Body of pancreas (tissue), 4 donors: ENCODE measurements at regions not wholly inside any gene's neighbourhood (a gene's known extent, or its start where the extent isn't known, plus 50 kb on each side); places are given as distances from the start of the nearest gene placed in this dataset.

ENCODE experiments used
- ATAC-seq: fragments of 150-250 bp; one replicate; pipeline ENCODE4 v1.9.1; 2016
- DNase-seq, 4 donors: peaks; one replicate each; pipeline ENCODE4 v3.0.0-alpha.2; 2019
- H3K27ac ChIP-seq, 4 donors: fragments of 200-600 bp; sonication (generic); 1 replicate in 3 of 4; 2 replicates in 1 of 4; pipeline versions ENCODE4 v1.5.1 to v1.6.1; 2016 to 2019; ENCODE audit warnings: mild to moderate bottlenecking in 1 of 4, mixed read lengths in 1 of 4, moderate library complexity in 1 of 4
- H3K27me3 ChIP-seq, 2 donors: fragments of 200-600 bp; sonication (generic); one replicate each; pipeline ENCODE4 v1.6.0; 2016; ENCODE audit warnings: mild to moderate bottlenecking in 1 of 2
- H3K36me3 ChIP-seq, 2 donors: fragments of 200-600 bp; sonication (generic); replicated peaks in 1 of 2; 2 replicates each; pipeline ENCODE4 v1.5.1; 2016; ENCODE audit warnings: low read depth in 2 of 2; ENCODE audit not compliant: insufficient read depth in 1 of 2
- H3K4me1 ChIP-seq: fragments of 200-600 bp; sonication (generic); one replicate; pipeline ENCODE4 v1.6.0; 2016
- H3K4me3 ChIP-seq, 2 donors: fragments of 200-600 bp; sonication (generic); 1 replicate in 1 of 2; 2 replicates in 1 of 2; pipeline ENCODE4 v1.5.1; 2016 to 2019
- H3K9me3 ChIP-seq, 3 donors: fragments of 200-600 bp; sonication (generic); 1 replicate in 2 of 3; 2 replicates in 1 of 3; pipeline ENCODE4 v1.5.1; 2016
- POLR2A ChIP-seq, 3 donors: fragments of 450-650 bp; IDR thresholded peaks; one replicate each; pipeline ENCODE4 v1.6.1; 2016; ENCODE audit warnings: antibody characterized with exemption in 3 of 3, mild to moderate bottlenecking in 2 of 3
- WGBS, 2 donors: methylation state at CpG; one replicate each; pipeline ENCODE4 v1.1.5; 2017; 5-methylcytosine and 5-hydroxymethylcytosine counted together
- intact Hi-C: fragments of 100-400 bp; cut with DNase I; formaldehyde crosslinking; loops from one replicate; pipeline ENCODE4 v1.15.1; 2023
- TF ChIP-seq, protein P1 (sequence below), 7 experiments: fragments of 450-650 bp in 4 of 7; fragments of 200-600 bp in 3 of 7; sonication (generic) in 3 of 7; IDR thresholded peaks; one replicate each; pipeline ENCODE4 v1.5.1; 2016 to 2019; ENCODE audit warnings: antibody characterized with exemption in 7 of 7

DNA sequence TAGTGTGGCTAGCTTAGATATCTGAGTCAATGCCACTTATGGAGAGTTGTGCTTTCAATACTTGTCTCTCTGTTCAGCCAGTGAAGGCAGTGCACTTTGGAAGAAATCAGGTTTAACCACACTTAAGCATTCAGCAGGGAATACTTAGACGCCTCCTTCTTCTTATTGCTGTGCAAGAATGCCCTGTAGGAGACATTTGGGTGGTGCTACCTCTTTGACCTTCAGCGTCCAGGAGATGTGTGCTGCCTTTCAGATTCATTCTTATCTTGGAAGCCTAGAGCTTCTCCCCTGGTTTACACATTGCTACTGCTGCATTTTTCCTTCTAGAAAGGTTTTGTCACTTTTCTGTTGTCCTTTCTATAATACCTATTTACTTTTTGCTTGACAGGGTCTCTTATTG, 350.5 kb downstream of the ARL6IP6 start:
- Histone ChIP-seq H3K27me3 (no peaks in the 10 kb centered on the region), H3K27ac (no peak overlapping the region), H3K4me3 (no peak overlapping the region), H3K9me3 (no peaks in the 10 kb centered on the region), H3K36me3 (no peaks in the 10 kb centered on the region), H3K4me1 (no peaks in the 10 kb centered on the region)
- ATAC-seq = no peak
- no peak for DNase-seq
- no peak for TF ChIP-seq POLR2A (IDR thresholded peaks at IDR 0.05)
- TF ChIP-seq, protein P1, sequence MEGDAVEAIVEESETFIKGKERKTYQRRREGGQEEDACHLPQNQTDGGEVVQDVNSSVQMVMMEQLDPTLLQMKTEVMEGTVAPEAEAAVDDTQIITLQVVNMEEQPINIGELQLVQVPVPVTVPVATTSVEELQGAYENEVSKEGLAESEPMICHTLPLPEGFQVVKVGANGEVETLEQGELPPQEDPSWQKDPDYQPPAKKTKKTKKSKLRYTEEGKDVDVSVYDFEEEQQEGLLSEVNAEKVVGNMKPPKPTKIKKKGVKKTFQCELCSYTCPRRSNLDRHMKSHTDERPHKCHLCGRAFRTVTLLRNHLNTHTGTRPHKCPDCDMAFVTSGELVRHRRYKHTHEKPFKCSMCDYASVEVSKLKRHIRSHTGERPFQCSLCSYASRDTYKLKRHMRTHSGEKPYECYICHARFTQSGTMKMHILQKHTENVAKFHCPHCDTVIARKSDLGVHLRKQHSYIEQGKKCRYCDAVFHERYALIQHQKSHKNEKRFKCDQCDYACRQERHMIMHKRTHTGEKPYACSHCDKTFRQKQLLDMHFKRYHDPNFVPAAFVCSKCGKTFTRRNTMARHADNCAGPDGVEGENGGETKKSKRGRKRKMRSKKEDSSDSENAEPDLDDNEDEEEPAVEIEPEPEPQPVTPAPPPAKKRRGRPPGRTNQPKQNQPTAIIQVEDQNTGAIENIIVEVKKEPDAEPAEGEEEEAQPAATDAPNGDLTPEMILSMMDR (IDR thresholded peaks at IDR 0.05) = no peak
- WGBS, 2 donors = 37 to 50% methylated on average over 2 of the region's 2 CpGs
- intact Hi-C loops = no loop called here

DNA sequence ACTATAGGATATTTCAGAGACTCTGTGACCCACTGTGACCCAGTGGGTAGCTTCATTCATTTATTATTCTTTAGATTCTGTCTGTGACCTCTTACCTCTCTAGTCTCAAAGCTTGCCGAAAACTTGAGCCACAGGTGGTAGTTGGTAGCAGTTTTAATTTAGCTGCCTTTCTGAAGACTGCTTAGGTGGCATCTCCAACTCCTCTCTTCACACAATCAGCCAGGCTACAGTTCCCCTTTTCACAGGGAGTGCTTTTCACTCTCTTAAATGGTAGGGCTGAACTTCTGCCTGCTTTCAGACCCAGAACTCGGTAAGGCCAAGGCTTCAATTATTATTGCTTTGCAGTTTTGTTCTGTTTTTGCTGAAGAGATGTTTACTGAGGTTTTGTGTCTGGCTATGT, 349.6 kb downstream of the ARL6IP6 start:
- intact Hi-C loops = no loop called here

DNA sequence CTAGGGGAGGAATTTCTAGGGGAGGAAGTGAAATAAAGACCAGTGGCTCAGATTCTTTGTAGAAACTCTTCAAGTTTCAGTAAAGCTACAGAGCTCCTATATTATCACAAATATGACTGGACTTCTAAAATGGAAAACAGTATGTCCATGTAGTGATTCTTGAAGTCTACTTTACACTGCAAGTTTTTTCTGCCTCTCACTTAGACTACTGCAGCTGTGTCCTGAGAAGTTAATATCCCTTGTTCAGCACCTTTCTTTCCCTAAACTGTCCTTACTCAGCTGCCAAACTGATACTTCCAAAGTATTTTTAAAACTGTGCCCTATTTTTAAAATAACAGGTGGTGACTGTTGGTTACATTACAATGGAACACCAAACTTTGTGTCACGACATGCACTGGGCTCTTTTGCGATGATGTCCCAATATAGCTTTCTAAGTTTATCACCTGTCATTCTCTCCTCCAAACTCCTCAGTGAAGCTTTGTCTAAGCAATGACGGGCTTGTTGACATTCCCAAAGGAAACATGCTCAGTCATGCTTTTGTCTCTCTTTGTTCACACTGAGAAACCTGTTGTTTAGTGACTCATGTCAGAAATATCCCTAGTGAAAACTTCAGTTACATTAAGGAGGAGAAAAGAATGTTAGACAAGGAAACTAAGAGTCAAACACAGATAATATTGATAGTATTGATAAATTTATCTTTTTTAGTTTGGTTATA, 341.1 kb downstream of the ARL6IP6 start:
- WGBS, 2 donors = 18 to 34% methylated on average over 3 of the region's 3 CpGs
- H3K27ac ChIP-seq = no peak overlapping the region

More for the DNA sequence above, 349.6 kb downstream of the ARL6IP6 start:
- TF ChIP-seq, protein P1 (IDR thresholded peaks at IDR 0.05) = no peak
- TF ChIP-seq POLR2A (IDR thresholded peaks at IDR 0.05) = no peak
- no peak for ATAC-seq
- no peak for DNase-seq
- Histone ChIP-seq H3K27ac (no peak overlapping the region), H3K27me3 (no peaks in the 10 kb centered on the region), H3K4me1 (no peaks in the 10 kb centered on the region), H3K4me3 (no peak overlapping the region), H3K9me3 (no peaks in the 10 kb centered on the region), H3K36me3 (no peaks in the 10 kb centered on the region)
- WGBS, 2 donors = 40 to 49% methylated on average over 2 of the region's 2 CpGs

DNA sequence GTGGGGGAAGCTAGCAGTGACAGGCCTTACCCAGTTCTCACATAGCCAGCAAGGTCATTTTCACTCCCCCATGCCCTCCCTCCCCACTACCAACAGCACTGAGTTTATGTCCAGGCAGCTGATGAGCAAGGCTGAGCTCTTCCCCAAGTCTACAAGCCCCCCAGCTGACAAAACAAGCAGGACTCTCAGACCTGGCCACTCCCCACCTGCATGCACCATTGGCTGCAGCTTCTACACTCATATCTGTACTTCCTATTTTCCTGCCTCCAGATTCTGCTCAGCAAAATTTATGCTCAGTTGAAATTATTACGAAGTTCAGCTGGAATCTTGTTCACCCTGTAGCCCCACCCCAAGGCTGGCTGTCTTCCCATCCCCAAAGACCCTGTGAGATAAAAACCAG, 339.3 kb downstream of the ARL6IP6 start:
- TF ChIP-seq, protein P1 (IDR thresholded peaks at IDR 0.05) = no peak
- no peak for TF ChIP-seq POLR2A (IDR thresholded peaks at IDR 0.05)

More for the DNA sequence above, 341.1 kb downstream of the ARL6IP6 start:
- Histone ChIP-seq H3K36me3 (no peaks in the 10 kb centered on the region), H3K27me3 (no peaks in the 10 kb centered on the region), H3K9me3 (no peaks in the 10 kb centered on the region), H3K4me1 (no peaks in the 10 kb centered on the region), H3K4me3 (no peak overlapping the region)
- DNase-seq (no peak), ATAC-seq (no peak)
- intact Hi-C loops = no loop called here
- TF ChIP-seq POLR2A (IDR thresholded peaks at IDR 0.05) = no peak
- TF ChIP-seq, protein P1 (IDR thresholded peaks at IDR 0.05) = no peak

DNA sequence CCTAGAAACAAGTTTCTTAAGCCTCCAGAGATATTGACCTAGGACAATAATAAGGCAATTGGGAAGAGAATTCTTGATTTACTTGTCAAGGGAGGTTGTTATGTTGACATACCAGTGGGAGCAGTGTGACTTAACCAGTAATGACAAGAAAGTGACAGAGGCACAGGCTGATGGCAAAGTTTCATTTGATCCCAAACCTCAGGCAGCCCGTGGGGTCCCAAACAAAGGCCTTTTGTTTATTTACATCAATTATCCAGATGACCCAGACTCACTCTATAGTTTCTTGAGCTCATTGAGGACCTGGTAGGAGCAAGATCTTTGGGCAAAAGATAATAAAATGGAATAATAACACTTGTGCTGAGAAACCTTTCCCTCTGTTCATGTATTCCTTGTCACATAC, 336.8 kb downstream of the ARL6IP6 start:
- H3K4me1 ChIP-seq = no peaks in the 10 kb centered on the region
- ATAC-seq = no peak
- WGBS, 2 donors = 6 to 11% methylated on average over 1 of the region's 1 CpG
- H3K27me3 ChIP-seq = no peaks in the 10 kb centered on the region
- DNase-seq = no peak
- intact Hi-C loops = no loop called here
- H3K27ac ChIP-seq = no peak overlapping the region
- TF ChIP-seq POLR2A (IDR thresholded peaks at IDR 0.05) = no peak
- TF ChIP-seq, protein P1 (IDR thresholded peaks at IDR 0.05) = no peak
- no peaks in the 10 kb centered on the region for H3K9me3 ChIP-seq
- H3K36me3 ChIP-seq = no peaks in the 10 kb centered on the region
- H3K4me3 ChIP-seq = no peak overlapping the region

More for the DNA sequence above, 339.3 kb downstream of the ARL6IP6 start:
- Histone ChIP-seq H3K27ac (no peak overlapping the region), H3K36me3 (no peaks in the 10 kb centered on the region), H3K4me1 (no peaks in the 10 kb centered on the region), H3K27me3 (no peaks in the 10 kb centered on the region), H3K9me3 (no peaks in the 10 kb centered on the region), H3K4me3 (no peak overlapping the region)
- DNase-seq (no peak), ATAC-seq (no peak)
- intact Hi-C loops = no loop called here
- WGBS, 2 donors = 59 to 60% methylated on average over 1 of the region's 1 CpG
